Calu3 (cell line): ENCODE measurements at regions not wholly inside any gene's neighbourhood (a gene's known extent, or its start where the extent isn't known, plus 50 kb on each side); places are given as distances from the start of the nearest gene placed in this dataset.

Source experiments
- BruUV-seq: library from RNA; stranded (reverse); fragments of 400-500 nt; replicated peaks from 2 replicates; lab custom pipeline; 2021; lab: Mats Ljungman, UMichigan
- CTCF ChIA-PET: fragments of 300-600 bp; sonication (Branson Sonifier 250); formaldehyde crosslinking; loops from one replicate; lab custom pipeline; 2022; ENCODE audit warnings: antibody characterized with exemption; lab: Charles Lee
- DNase-seq: peaks from one replicate; pipeline ENCODE4 v3.0.0; 2022
- H3K27ac Mint-ChIP-seq: one replicate; pipeline ENCODE4 v1.8.0; 2022; ENCODE audit warnings: mixed read lengths; ENCODE audit not compliant: unreplicated experiment
- H3K27me3 Mint-ChIP-seq: one replicate; pipeline ENCODE4 v1.8.0; 2022; ENCODE audit warnings: mixed read lengths; ENCODE audit not compliant: unreplicated experiment
- H3K36me3 Mint-ChIP-seq: one replicate; pipeline ENCODE4 v1.8.0; 2022; ENCODE audit warnings: mild to moderate bottlenecking, moderate library complexity, mixed read lengths; ENCODE audit not compliant: insufficient read depth, unreplicated experiment
- H3K4me1 Mint-ChIP-seq: one replicate; pipeline ENCODE4 v1.8.0; 2022; ENCODE audit warnings: mild to moderate bottlenecking, low read depth, mixed read lengths; ENCODE audit not compliant: unreplicated experiment
- H3K4me3 Mint-ChIP-seq: one replicate; pipeline ENCODE4 v1.8.0; 2022; ENCODE audit warnings: mild to moderate bottlenecking, low read depth, moderate library complexity, mixed read lengths; ENCODE audit not compliant: unreplicated experiment
- H3K9me3 Mint-ChIP-seq: one replicate; pipeline ENCODE4 v1.8.0; 2022; ENCODE audit warnings: low read depth, mixed read lengths; ENCODE audit not compliant: unreplicated experiment
- CTCF ChIP-seq: fragments of 200-600 bp; IDR thresholded peaks from one replicate; pipeline ENCODE4 v1.8.0; 2022; ENCODE audit warnings: antibody characterized with exemption; ENCODE audit not compliant: unreplicated experiment
- intact Hi-C: fragments of 100-400 bp; cut with micrococcal nuclease; formaldehyde crosslinking; loops from one replicate; pipeline ENCODE4 v1.10.0; 2022; ENCODE audit not compliant: unreplicated experiment

- Mint-ChIP-seq H3K4me1 (no peaks in the 10 kb centered on the region), H3K9me3 (no peaks in the 10 kb centered on the region), H3K27ac (no peak overlapping the region), H3K4me3 (no peak overlapping the region), H3K27me3 (peaks cover 38% of the 10 kb centered on the region), H3K36me3 (no peaks in the 10 kb centered on the region)
- intact Hi-C loops = no loop called here
- CTCF ChIA-PET = interaction anchor here (0.6 kb wide), 1 partner anchor 700 kb away, joined by 3 read pairs; no protein-coding TSS in a partner anchor
- BruUV-seq = no TSS peak
- no peak for DNase-seq
- no peak for TF ChIP-seq CTCF
These were observed 232.1 kb upstream of the PCSK5 start for GRCh38 chr9:75658301-75658905.

- CTCF ChIA-PET = no interaction called here
- no peak for TF ChIP-seq CTCF
These were observed 225.9 kb upstream of the PCSK5 start for GRCh38 chr9:75664597-75664996.

GRCh38 chr9:75666856-75667554, 223.5 kb upstream of the PCSK5 start:
- no peak for TF ChIP-seq CTCF
- no peak for DNase-seq
- no peaks in the 10 kb centered on the region for H3K9me3 Mint-ChIP-seq
- peaks cover 65% of the 10 kb centered on the region for H3K27me3 Mint-ChIP-seq
- BruUV-seq = no TSS peak
- H3K36me3 Mint-ChIP-seq = no peaks in the 10 kb centered on the region
- no peak overlapping the region for H3K4me3 Mint-ChIP-seq
- H3K27ac Mint-ChIP-seq = no peak overlapping the region
- intact Hi-C loops = no loop called here
- H3K4me1 Mint-ChIP-seq = no peaks in the 10 kb centered on the region
- CTCF ChIA-PET = interaction anchor here (1.1 kb wide), 1 partner anchor 200 kb away, joined by 3 read pairs; no protein-coding TSS in a partner anchor

More at GRCh38 chr9:75664597-75664996, 225.9 kb upstream of the PCSK5 start:
- intact Hi-C loops = no loop called here
- DNase-seq = no peak
- no TSS peak for BruUV-seq
- H3K36me3 Mint-ChIP-seq = no peaks in the 10 kb centered on the region
- H3K27me3 Mint-ChIP-seq = peaks cover 62% of the 10 kb centered on the region
- no peaks in the 10 kb centered on the region for H3K4me1 Mint-ChIP-seq
- no peak overlapping the region for H3K4me3 Mint-ChIP-seq
- no peaks in the 10 kb centered on the region for H3K9me3 Mint-ChIP-seq
- H3K27ac Mint-ChIP-seq = no peak overlapping the region

- CTCF ChIA-PET = no interaction called here
- no peak overlapping the region for H3K27ac Mint-ChIP-seq
- H3K36me3 Mint-ChIP-seq = no peaks in the 10 kb centered on the region
- no TSS peak for BruUV-seq
- H3K9me3 Mint-ChIP-seq = peaks cover 2% of the 10 kb centered on the region
- no peak for TF ChIP-seq CTCF
- intact Hi-C loops = no loop called here
- no peaks in the 10 kb centered on the region for H3K4me1 Mint-ChIP-seq
- DNase-seq = no peak
- H3K27me3 Mint-ChIP-seq = peaks cover 54% of the 10 kb centered on the region
- no peak overlapping the region for H3K4me3 Mint-ChIP-seq
These were observed 220.8 kb upstream of the PCSK5 start for GRCh38 chr9:75669721-75670120.
